ENCODE measurements at regions not wholly inside any gene's neighbourhood (a gene's known extent, or its start where the extent isn't known, plus 50 kb on each side); places are given as distances from the start of the nearest gene placed in this dataset.

GRCh38 chr7:110142939-110143526 lies 947.9 kb upstream of the LRRN3 start:
- TF ChIP-seq ZNF791 (tag by site-specific recombination; IDR thresholded peaks at IDR 0.05): no peak
- no peak for TF ChIP-seq CTCF (tag by site-specific recombination; IDR thresholded peaks at IDR 0.05)
- TF ChIP-seq ZNF394 (tag by site-specific recombination; IDR thresholded peaks at IDR 0.05; ENCODE audit: borderline replicate concordance): no peak
- TF ChIP-seq ZBTB11 (tag by site-specific recombination; conservative IDR thresholded peaks at IDR 0.05; ENCODE audit: low read depth): no peak
- TF ChIP-seq ZNF114 (tag by site-specific recombination; IDR thresholded peaks at IDR 0.05): no peak
- no peak for TF ChIP-seq YY1 (tag by site-specific recombination; IDR thresholded peaks at IDR 0.05)
- no peak for TF ChIP-seq ZNF133 (tag by site-specific recombination; IDR thresholded peaks at IDR 0.05)
- TF ChIP-seq ZNF274 (IDR thresholded peaks at IDR 0.05; ENCODE audit: low read length): no peak
- TF ChIP-seq ZNF274 (tag by site-specific recombination; IDR thresholded peaks at IDR 0.05; ENCODE audit: borderline replicate concordance): no peak
- no peak for TF ChIP-seq ZFP41 (tag by site-specific recombination; IDR thresholded peaks at IDR 0.05; ENCODE audit: borderline replicate concordance)
- no peak for TF ChIP-seq ZNF146 (tag by site-specific recombination; IDR thresholded peaks at IDR 0.05)
- no peak for TF ChIP-seq KLF1 (tag by site-specific recombination; IDR thresholded peaks at IDR 0.05)
- TF ChIP-seq PRDM10 (tag by site-specific recombination; IDR thresholded peaks at IDR 0.05): no peak
- TF ChIP-seq TRIM28 (IDR thresholded peaks at IDR 0.05; ENCODE audit: borderline replicate concordance, low read length): no peak
- TF ChIP-seq ZNF426 (tag by site-specific recombination; IDR thresholded peaks at IDR 0.05): no peak
